Mesenchymal stem cell (in vitro differentiated cells and primary cell): ENCODE measurements at regions not wholly inside any gene's neighbourhood (a gene's known extent, or its start where the extent isn't known, plus 50 kb on each side); places are given as distances from the start of the nearest gene placed in this dataset.

Source experiments
- DNase-seq: peaks from one replicate; pipeline ENCODE4 v3.0.0-alpha.2; 2013
- H2AFZ ChIP-seq: one replicate; pipeline ENCODE4 v1.6.1; 2013; ENCODE audit warnings: low read depth, mild to moderate bottlenecking, control low read depth, inconsistent platforms, low read length, moderate library complexity
- H2AK5ac ChIP-seq: 2 replicates; pipeline ENCODE4 v1.6.1; 2013; ENCODE audit warnings: low read length, moderate library complexity, mild to moderate bottlenecking, inconsistent platforms; ENCODE audit not compliant: severe bottlenecking
- H2BK120ac ChIP-seq: one replicate; pipeline ENCODE4 v1.6.1; 2013; ENCODE audit warnings: low read depth, mild to moderate bottlenecking, inconsistent platforms, low read length, moderate library complexity
- H2BK12ac ChIP-seq, 2 experiments: one replicate each; pipeline ENCODE4 v1.6.1; 2013; ENCODE audit warnings: inconsistent platforms in 2 of 2, low read length in 2 of 2, mild to moderate bottlenecking in 2 of 2, moderate library complexity in 2 of 2, control low read depth in 1 of 2
- H2BK15ac ChIP-seq: one replicate; pipeline ENCODE4 v1.6.1; 2013; ENCODE audit warnings: mild to moderate bottlenecking, low read depth, inconsistent platforms; ENCODE audit not compliant: poor library complexity, severe bottlenecking
- H2BK5ac ChIP-seq: 2 replicates; pipeline ENCODE4 v1.6.1; 2013; ENCODE audit warnings: low read depth, mild to moderate bottlenecking, low read length, control low read depth, inconsistent platforms; ENCODE audit not compliant: poor library complexity, severe bottlenecking
- H3K14ac ChIP-seq, 2 experiments: one replicate each; pipeline ENCODE4 v1.6.1; 2013; ENCODE audit warnings: inconsistent platforms in 2 of 2, low read length in 2 of 2, control low read depth in 1 of 2, mild to moderate bottlenecking in 1 of 2, moderate library complexity in 1 of 2
- H3K18ac ChIP-seq, 2 experiments: one replicate each; pipeline ENCODE4 v1.6.1; 2013; ENCODE audit warnings: inconsistent platforms in 2 of 2, low read length in 2 of 2, control low read depth in 1 of 2, low read depth in 1 of 2, mild to moderate bottlenecking in 1 of 2
- H3K23ac ChIP-seq, 2 experiments: one replicate each; pipeline ENCODE4 v1.6.1; 2013; ENCODE audit warnings: inconsistent platforms in 2 of 2, low read length in 2 of 2, mild to moderate bottlenecking in 2 of 2, moderate library complexity in 2 of 2, control low read depth in 1 of 2
- H3K27ac ChIP-seq: 2 replicates; pipeline ENCODE4 v1.5.1; 2013; ENCODE audit warnings: mild to moderate bottlenecking, moderate library complexity, low read length, control low read depth, inconsistent platforms; ENCODE audit not compliant: poor library complexity, severe bottlenecking
- H3K27me3 ChIP-seq, 2 experiments: 2 replicates each; pipeline versions ENCODE4 v1.6.1 to v1.7.0; 2013; ENCODE audit warnings: low read length in 2 of 2, mild to moderate bottlenecking in 2 of 2, moderate library complexity in 2 of 2, control low read depth in 1 of 2, inconsistent platforms in 1 of 2; ENCODE audit not compliant: control insufficient read depth in 1 of 2, insufficient read depth in 1 of 2
- H3K36me3 ChIP-seq, 2 experiments: 2 replicates each; pipeline versions ENCODE4 v1.6.1 to v1.7.0; 2013; ENCODE audit warnings: low read length in 2 of 2, control low read depth in 1 of 2, inconsistent platforms in 1 of 2, low read depth in 1 of 2, mild to moderate bottlenecking in 1 of 2; ENCODE audit not compliant: insufficient read depth in 2 of 2, control insufficient read depth in 1 of 2
- H3K4ac ChIP-seq, 2 experiments: one replicate each; pipeline ENCODE4 v1.6.1; 2013; ENCODE audit warnings: inconsistent platforms in 2 of 2, low read length in 2 of 2, mild to moderate bottlenecking in 2 of 2, moderate library complexity in 2 of 2, control low read depth in 1 of 2, low read depth in 1 of 2
- H3K4me1 ChIP-seq: 2 replicates; pipeline ENCODE4 v1.6.1; 2013; ENCODE audit warnings: low read depth, low read length, control low read depth; ENCODE audit not compliant: control insufficient read depth, insufficient read depth
- H3K4me2 ChIP-seq: 2 replicates; pipeline ENCODE4 v1.6.1; 2013; ENCODE audit warnings: low read length, mild to moderate bottlenecking, inconsistent platforms; ENCODE audit not compliant: poor library complexity, severe bottlenecking
- H3K4me3 ChIP-seq, 2 experiments: 2 replicates each; pipeline versions ENCODE4 v1.5.1 to v1.7.0; 2013; ENCODE audit warnings: low read length in 2 of 2, mild to moderate bottlenecking in 2 of 2, control low read depth in 1 of 2, low read depth in 1 of 2; ENCODE audit not compliant: insufficient read depth in 1 of 2
- H3K79me1 ChIP-seq: replicated peaks from 2 replicates; pipeline ENCODE4 v1.6.1; 2013; ENCODE audit warnings: mild to moderate bottlenecking, control low read depth, low read length, inconsistent platforms; ENCODE audit not compliant: poor library complexity, severe bottlenecking
- H3K9ac ChIP-seq: 2 replicates; pipeline ENCODE4 v1.7.0; 2013; ENCODE audit warnings: mild to moderate bottlenecking, low read length, moderate library complexity
- H3K9me3 ChIP-seq: 2 replicates; pipeline ENCODE4 v1.7.0; 2013; ENCODE audit warnings: mild to moderate bottlenecking, low read length; ENCODE audit not compliant: control insufficient read depth
- H4K8ac ChIP-seq: one replicate; pipeline ENCODE4 v1.6.1; 2013; ENCODE audit warnings: inconsistent platforms, mild to moderate bottlenecking, low read length, moderate library complexity
- H4K91ac ChIP-seq: one replicate; pipeline ENCODE4 v1.6.1; 2013; ENCODE audit warnings: mild to moderate bottlenecking, low read length, inconsistent platforms
- WGBS: methylation state at CpG from one replicate; pipeline ENCODE4 v1.1.7; 2013; ENCODE audit warnings: mixed read lengths; 5-methylcytosine and 5-hydroxymethylcytosine counted together

DNA sequence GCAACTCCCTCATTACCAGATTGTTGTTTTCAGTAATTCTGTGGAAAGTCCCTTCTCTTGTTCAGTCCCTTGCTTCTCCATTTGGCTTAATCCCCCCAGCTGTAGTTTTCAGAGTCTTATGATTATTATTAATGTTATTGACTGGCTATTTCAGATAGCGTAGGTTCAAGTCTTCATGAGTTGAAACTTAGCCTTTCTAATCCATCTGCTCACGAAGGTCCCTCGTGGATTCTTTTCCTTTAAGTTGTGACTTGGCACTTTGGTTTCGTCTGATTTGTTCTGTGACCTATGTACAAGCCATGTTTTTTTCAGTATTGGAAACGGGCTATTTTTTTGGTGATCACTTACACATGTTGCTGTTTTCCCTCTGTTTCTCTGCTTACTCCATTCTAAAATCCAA lies 260.3 kb downstream of the TMEM167A start:
- Histone ChIP-seq H3K4me1 (no peaks in the 10 kb centered on the region), H3K27me3 (no peaks in the 10 kb centered on the region), H2AK5ac (no peak overlapping the region), H3K9ac (no peak overlapping the region), H3K9me3 (no peaks in the 10 kb centered on the region), H3K4me2 (no peak overlapping the region), H3K79me1 (no peaks in the 10 kb centered on the region), H3K23ac (no peak overlapping the region), H3K18ac (no peak overlapping the region), H3K14ac (no peak overlapping the region), H4K8ac (no peak overlapping the region), H2BK15ac (no peak overlapping the region), H4K91ac (no peak overlapping the region), H2BK12ac (no peak overlapping the region), H3K27ac (no peak overlapping the region), H3K4ac (no peak overlapping the region), H3K4me3 (no peak overlapping the region), H2BK120ac (no peak overlapping the region), H2BK5ac (no peak overlapping the region), H2AFZ (no peak overlapping the region), H3K36me3 (no peaks in the 10 kb centered on the region)
- no peak for DNase-seq
- 89% methylated on average over 4 of the region's 5 CpGs for WGBS

DNA sequence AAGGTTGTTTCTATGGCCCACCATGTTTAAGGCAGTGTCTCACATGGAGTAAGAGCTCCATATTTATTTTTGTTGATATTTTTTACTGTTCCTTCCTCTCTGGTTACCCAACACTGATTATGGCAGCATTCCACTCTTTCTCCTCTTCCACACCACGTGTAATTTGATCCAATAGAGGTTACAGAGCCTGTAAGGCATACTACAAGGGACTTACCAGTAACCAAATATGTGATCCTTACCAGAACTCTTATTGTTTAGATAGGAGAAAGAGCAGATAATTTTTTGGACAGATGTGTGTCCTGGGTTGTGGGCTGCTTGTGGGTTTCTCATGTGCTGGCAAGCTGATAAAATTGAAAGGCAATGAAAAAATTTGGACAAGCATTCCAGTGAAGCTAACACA lies 261.3 kb downstream of the TMEM167A start:
- no peaks in the 10 kb centered on the region for H3K79me1 ChIP-seq
- WGBS, result no CpG with 5 or more reads among the region's 1 CpG
- no peaks in the 10 kb centered on the region for H3K27me3 ChIP-seq
- H4K91ac ChIP-seq, result no peak overlapping the region
- H3K23ac ChIP-seq, result no peak overlapping the region
- no peak overlapping the region for H2AFZ ChIP-seq
- no peak overlapping the region for H2BK5ac ChIP-seq
- H3K18ac ChIP-seq, result no peak overlapping the region
- no peak overlapping the region for H2BK15ac ChIP-seq
- no peak overlapping the region for H3K9ac ChIP-seq
- H3K14ac ChIP-seq, result no peak overlapping the region
- no peak overlapping the region for H3K4me3 ChIP-seq
- peak; percentile 10 for DNase-seq
- no peak overlapping the region for H2AK5ac ChIP-seq
- H3K4me1 ChIP-seq, result no peaks in the 10 kb centered on the region
- no peak overlapping the region for H4K8ac ChIP-seq
- H2BK120ac ChIP-seq, result no peak overlapping the region
- no peaks in the 10 kb centered on the region for H3K9me3 ChIP-seq
- no peak overlapping the region for H3K4me2 ChIP-seq
- no peak overlapping the region for H3K4ac ChIP-seq
- H2BK12ac ChIP-seq, result no peak overlapping the region
- no peaks in the 10 kb centered on the region for H3K36me3 ChIP-seq
- no peak overlapping the region for H3K27ac ChIP-seq

DNA sequence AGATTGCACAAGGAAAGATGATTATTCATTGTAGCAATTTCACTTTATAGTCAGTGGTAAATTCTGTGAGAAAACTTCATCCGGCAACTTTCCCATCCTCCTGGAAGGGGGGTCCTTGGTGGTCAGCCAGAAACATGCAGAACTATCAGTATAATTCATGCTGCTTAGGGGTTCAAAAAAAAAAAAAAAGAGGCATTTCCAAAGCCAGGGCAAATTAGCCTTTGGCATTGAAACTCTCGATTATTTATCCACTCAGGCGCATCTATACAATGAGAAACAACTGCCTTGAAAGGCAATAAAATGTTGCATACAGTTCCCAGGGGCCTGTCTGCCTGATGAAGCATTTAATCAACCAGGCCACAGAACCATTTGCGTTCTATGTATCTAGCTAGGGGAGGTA lies 263.3 kb downstream of the TMEM167A start:
- Histone ChIP-seq H4K8ac (no peak overlapping the region), H3K4ac (no peak overlapping the region), H2BK12ac (no peak overlapping the region), H2BK15ac (no peak overlapping the region), H3K27me3 (no peaks in the 10 kb centered on the region), H3K18ac (no peak overlapping the region), H2AK5ac (no peak overlapping the region), H3K4me2 (no peak overlapping the region), H2BK120ac (no peak overlapping the region), H3K27ac (no peak overlapping the region), H3K23ac (no peak overlapping the region), H3K9ac (no peak overlapping the region), H4K91ac (no peak overlapping the region), H2BK5ac (no peak overlapping the region), H3K4me3 (no peak overlapping the region), H3K9me3 (no peaks in the 10 kb centered on the region), H3K79me1 (no peaks in the 10 kb centered on the region), H3K4me1 (no peaks in the 10 kb centered on the region), H3K14ac (no peak overlapping the region), H2AFZ (no peak overlapping the region), H3K36me3 (no peaks in the 10 kb centered on the region)
- 94% methylated on average over 4 of the region's 4 CpGs for WGBS
- no peak for DNase-seq

DNA sequence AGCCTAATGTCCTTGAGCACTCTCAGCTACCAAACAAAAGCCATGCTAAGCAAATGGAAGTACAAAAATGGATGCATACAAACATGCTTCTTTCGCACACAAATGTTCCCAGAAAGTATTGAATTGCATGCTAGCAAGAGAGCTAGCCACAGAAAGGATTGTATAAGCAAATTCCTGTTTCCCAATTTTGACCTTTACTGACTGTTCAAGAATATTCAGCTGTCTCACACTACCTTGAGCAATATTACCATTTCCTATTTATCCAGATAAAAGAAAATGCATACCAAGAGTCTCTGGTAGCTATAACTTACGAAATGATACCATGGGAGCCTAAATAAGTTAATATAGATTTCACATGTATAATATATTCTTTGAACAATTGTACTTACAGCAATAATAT lies 264.6 kb downstream of the TMEM167A start:
- Histone ChIP-seq H3K79me1 (no peaks in the 10 kb centered on the region), H3K4me1 (no peaks in the 10 kb centered on the region), H3K27ac (no peak overlapping the region), H2BK120ac (no peak overlapping the region), H3K27me3 (no peaks in the 10 kb centered on the region), H3K4ac (no peak overlapping the region), H4K91ac (no peak overlapping the region), H3K4me3 (no peak overlapping the region), H3K4me2 (no peak overlapping the region), H2BK15ac (no peak overlapping the region), H2BK5ac (no peak overlapping the region), H3K9me3 (no peaks in the 10 kb centered on the region), H2AFZ (no peak overlapping the region), H4K8ac (no peak overlapping the region), H3K23ac (no peak overlapping the region), H2AK5ac (no peak overlapping the region), H2BK12ac (no peak overlapping the region), H3K36me3 (no peaks in the 10 kb centered on the region), H3K9ac (no peak overlapping the region), H3K14ac (no peak overlapping the region), H3K18ac (no peak overlapping the region)
- 86% methylated on average over 1 of the region's 2 CpGs for WGBS
- peak; percentile 71 for DNase-seq
